Stomach (tissue), 8 donors: ENCODE measurements at regions not wholly inside any gene's neighbourhood (a gene's known extent, or its start where the extent isn't known, plus 50 kb on each side); places are given as distances from the start of the nearest gene placed in this dataset.

Source experiments
- DNase-seq, 2 donors: peaks; one replicate each; pipeline versions ENCODE4 v3.0.0 to v3.0.0-alpha.2; 2013 to 2019
- H3K27ac ChIP-seq, 5 donors: fragments of 200-600 bp in 4 of 5; sonication (generic) in 4 of 5; one replicate each; pipeline ENCODE4 v1.5.1; 2013 to 2019; ENCODE audit warnings: mild to moderate bottlenecking in 1 of 5, moderate library complexity in 1 of 5
- H3K27me3 ChIP-seq, 3 donors: fragments of 200-600 bp; sonication (generic); one replicate each; pipeline ENCODE4 v1.5.1; 2017 to 2019; ENCODE audit warnings: mixed run types in 1 of 3
- H3K36me3 ChIP-seq, 4 donors: fragments of 200-600 bp; sonication (generic); 1 replicate in 3 of 4; 2 replicates in 1 of 4; pipeline ENCODE4 v1.5.1; 2016 to 2019
- H3K4me1 ChIP-seq, 4 donors: fragments of 200-600 bp; sonication (generic); one replicate each; pipeline ENCODE4 v1.5.1; 2016 to 2019
- H3K4me3 ChIP-seq, 4 donors: fragments of 200-600 bp; sonication (generic) in 3 of 4; one replicate each; pipeline ENCODE4 v1.5.1; 2016 to 2019; ENCODE audit warnings: mild to moderate bottlenecking in 1 of 4
- H3K9me3 ChIP-seq, 4 donors: fragments of 200-600 bp; sonication (generic); one replicate each; pipeline ENCODE4 v1.5.1; 2016 to 2019
- CTCF ChIP-seq, 7 experiments: fragments of 450-650 bp in 4 of 7; fragments of 200-600 bp in 3 of 7; sonication (generic) in 3 of 7; IDR thresholded peaks; one replicate each; pipeline ENCODE4 v1.5.1; 2016 to 2019; ENCODE audit warnings: antibody characterized with exemption in 7 of 7, control low read depth in 2 of 7, mild to moderate bottlenecking in 1 of 7
- EP300 ChIP-seq: sonication (generic); formaldehyde crosslinking; IDR thresholded peaks from one replicate; pipeline ENCODE4 v1.6.1; 2017; ENCODE audit warnings: antibody characterized with exemption
- POLR2A ChIP-seq, 4 donors: fragments of 450-650 bp; IDR thresholded peaks; one replicate each; pipeline ENCODE4 v1.6.1; 2016; ENCODE audit warnings: antibody characterized with exemption in 4 of 4, control low read depth in 2 of 4, mild to moderate bottlenecking in 1 of 4, moderate library complexity in 1 of 4
- POLR2AphosphoS5 ChIP-seq, 3 donors: sonication (generic); formaldehyde crosslinking; IDR thresholded peaks; one replicate each; pipeline ENCODE4 v1.6.1; 2016; ENCODE audit warnings: antibody characterized with exemption in 3 of 3
- WGBS, 5 donors: extraction: QIAGEN DNeasy Blood & Tissue Kit in 3 of 5; methylation state at CpG; one replicate each; pipeline versions ENCODE4 v1.1.5 to v1.1.7; 2013 to 2018; 5-methylcytosine and 5-hydroxymethylcytosine counted together
- intact Hi-C: fragments of 100-400 bp; cut with DNase I; formaldehyde crosslinking; loops from one replicate; pipeline ENCODE4 v1.15.1; 2023; ENCODE audit warnings: low total_unique reads
- donor health status: healthy with polysubstance abuse.
- donor health status: Bipolar disorder and iron deficiency.
- donor health status: healthy.

- Histone ChIP-seq H3K36me3 (no peaks in the 10 kb centered on the region), H3K4me3 (no peak overlapping the region), H3K27ac (no peak overlapping the region), H3K9me3 (no peaks in the 10 kb centered on the region), H3K27me3 (no peaks in the 10 kb centered on the region), H3K4me1 (no peaks in the 10 kb centered on the region)
- no peak for DNase-seq
- 79 to 89% (median 84%) methylated on average over 8 of the region's 8 CpGs for WGBS, 5 donors
- TF ChIP-seq CTCF (IDR thresholded peaks at IDR 0.05) = no peak
- no peak for TF ChIP-seq POLR2AphosphoS5 (IDR thresholded peaks at IDR 0.05)
- TF ChIP-seq POLR2A (IDR thresholded peaks at IDR 0.05) = no peak
- no peak for TF ChIP-seq EP300
- intact Hi-C loops = no loop called here
These were observed 539.7 kb downstream of the GATA3 start for GRCh38 chr10:8594176-8594575.

- WGBS, 5 donors = 68 to 91% (median 79%) methylated on average over 5 of the region's 5 CpGs
- no peak for DNase-seq
- Histone ChIP-seq H3K27ac (no peak overlapping the region), H3K9me3 (no peaks in the 10 kb centered on the region), H3K27me3 (no peaks in the 10 kb centered on the region), H3K4me1 (no peaks in the 10 kb centered on the region), H3K4me3 (no peak overlapping the region), H3K36me3 (no peaks in the 10 kb centered on the region)
- intact Hi-C loops = no loop called here
- no peak for TF ChIP-seq POLR2A (IDR thresholded peaks at IDR 0.05)
- no peak for TF ChIP-seq POLR2AphosphoS5 (IDR thresholded peaks at IDR 0.05)
- TF ChIP-seq EP300 = no peak
- TF ChIP-seq CTCF (IDR thresholded peaks at IDR 0.05) = no peak
These were observed 540.2 kb downstream of the GATA3 start for GRCh38 chr10:8594711-8595110.

GRCh38 chr10:8595140-8595539, 540.7 kb downstream of the GATA3 start:
- intact Hi-C loops = no loop called here
- 57 to 71% (median 63%) methylated on average over 3 of the region's 3 CpGs for WGBS, 5 donors

GRCh38 chr10:8596929-8597472, 542.5 kb downstream of the GATA3 start:
- H3K27me3 ChIP-seq = no peaks in the 10 kb centered on the region
- TF ChIP-seq POLR2AphosphoS5 (IDR thresholded peaks at IDR 0.05) = no peak
- TF ChIP-seq EP300 = no peak
- TF ChIP-seq CTCF (IDR thresholded peaks at IDR 0.05) = no peak
- TF ChIP-seq POLR2A (IDR thresholded peaks at IDR 0.05) = no peak
- DNase-seq = no peak
- intact Hi-C loops = no loop called here
- no peak overlapping the region for H3K4me3 ChIP-seq
- no peaks in the 10 kb centered on the region for H3K4me1 ChIP-seq
- H3K9me3 ChIP-seq = no peaks in the 10 kb centered on the region
- 68 to 88% (median 72%) methylated on average over 5 of the region's 5 CpGs for WGBS, 5 donors
- no peaks in the 10 kb centered on the region for H3K36me3 ChIP-seq
- H3K27ac ChIP-seq = no peak overlapping the region

More at GRCh38 chr10:8595140-8595539, 540.7 kb downstream of the GATA3 start:
- no peaks in the 10 kb centered on the region for H3K4me1 ChIP-seq
- no peak for DNase-seq
- H3K27me3 ChIP-seq = no peaks in the 10 kb centered on the region
- H3K36me3 ChIP-seq = no peaks in the 10 kb centered on the region
- H3K27ac ChIP-seq = no peak overlapping the region
- no peak overlapping the region for H3K4me3 ChIP-seq
- H3K9me3 ChIP-seq = no peaks in the 10 kb centered on the region
- no peak for TF ChIP-seq EP300
- no peak for TF ChIP-seq CTCF (IDR thresholded peaks at IDR 0.05)
- TF ChIP-seq POLR2A (IDR thresholded peaks at IDR 0.05) = no peak
- TF ChIP-seq POLR2AphosphoS5 (IDR thresholded peaks at IDR 0.05) = no peak
